Naive thymus-derived CD8-positive, alpha-beta T cell (primary cell): ENCODE measurements at regions not wholly inside any gene's neighbourhood (a gene's known extent, or its start where the extent isn't known, plus 50 kb on each side); places are given as distances from the start of the nearest gene placed in this dataset.

ENCODE experiments used
- ATAC-seq, 2 donors: fragments of 150-1000 bp; cut with Tn5 transposase in 1 of 2; sonication (Bioruptor Pico), chemical (Tn5 transposase) in 1 of 2; 1 replicate in 1 of 2; 2 replicates in 1 of 2; pipeline ENCODE4 v1.10.0; 2021; ENCODE audit warnings: mild to moderate bottlenecking in 2 of 2, moderate library complexity in 2 of 2
- POLR2A ChIA-PET: fragments of 350-600 bp; sonication (Branson Sonifier 250); formaldehyde crosslinking; loops from one replicate; lab custom pipeline; 2021; ENCODE audit warnings: antibody characterized with exemption; lab: Charles Lee
- DNase-seq, 10 donors: peaks; one replicate each; pipeline versions ENCODE4 v3.0.0 to v3.0.0-alpha.2; 2020 to 2022
- H3K27ac Mint-ChIP-seq, 10 donors: one replicate each; pipeline ENCODE4 v1.8.0; 2020 to 2022; ENCODE audit warnings: mild to moderate bottlenecking in 10 of 10, mixed read lengths in 10 of 10, moderate library complexity in 4 of 10, inconsistent platforms in 1 of 10
- H3K27me3 Mint-ChIP-seq, 5 donors: one replicate each; pipeline ENCODE4 v1.8.0; 2021 to 2022; ENCODE audit warnings: mixed read lengths in 5 of 5
- H3K36me3 Mint-ChIP-seq, 3 donors: one replicate each; pipeline ENCODE4 v1.8.0; 2020 to 2022; ENCODE audit warnings: mixed read lengths in 3 of 3, mild to moderate bottlenecking in 2 of 3, inconsistent platforms in 1 of 3
- H3K4me1 Mint-ChIP-seq, 4 donors: one replicate each; pipeline ENCODE4 v1.8.0; 2021 to 2022; ENCODE audit warnings: mixed read lengths in 4 of 4
- H3K4me3 Mint-ChIP-seq, 10 donors: one replicate each; pipeline ENCODE4 v1.8.0; 2020 to 2022; ENCODE audit warnings: mild to moderate bottlenecking in 10 of 10, mixed read lengths in 10 of 10, moderate library complexity in 6 of 10, inconsistent platforms in 1 of 10
- H3K9me3 Mint-ChIP-seq, 9 donors: one replicate each; pipeline ENCODE4 v1.8.0; 2020 to 2022; ENCODE audit warnings: mixed read lengths in 9 of 9, mild to moderate bottlenecking in 3 of 9, inconsistent platforms in 1 of 9, moderate library complexity in 1 of 9

- Mint-ChIP-seq H3K4me3 (no peak overlapping the region), H3K27me3 (peaks cover 0 to 2% (median 0%) of the 10 kb centered on the region in 5 donors), H3K4me1 (no peaks in the 10 kb centered on the region), H3K27ac (no peak overlapping the region), H3K36me3 (no peaks in the 10 kb centered on the region), H3K9me3 (peaks cover 0 to 11% (median 6%) of the 10 kb centered on the region in 9 donors)
- POLR2A ChIA-PET = no interaction called here
- ATAC-seq (no peak), DNase-seq (no peak)
Measured at GRCh38 chr1:79595931-79596330, 589.4 kb upstream of the ADGRL4 start.

DNA sequence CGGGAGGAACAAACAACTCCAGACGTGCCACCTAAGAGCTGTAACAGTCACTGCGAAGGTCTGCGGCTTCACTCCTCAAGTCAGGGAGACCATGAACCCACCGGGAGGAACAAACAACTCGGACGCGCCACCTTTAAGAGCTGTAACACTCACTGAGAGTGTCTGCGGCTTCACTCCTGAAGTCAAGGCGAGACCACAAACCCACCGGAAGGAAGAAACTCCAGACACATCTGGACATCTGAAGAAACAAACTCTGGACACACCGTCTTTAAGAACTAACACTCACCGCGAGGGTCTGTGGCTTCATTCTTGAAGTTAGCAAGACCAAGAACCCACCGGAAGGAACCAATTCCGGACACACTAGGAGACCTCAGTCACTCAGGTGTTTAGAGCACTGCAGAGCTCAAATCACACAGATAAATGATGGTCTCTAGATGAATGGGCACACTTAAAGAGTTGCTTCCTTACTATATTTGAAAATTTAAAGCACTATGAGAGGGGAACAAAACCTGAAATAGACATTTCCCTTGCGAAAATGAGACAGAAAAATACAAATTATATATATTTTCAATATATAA lies 587.7 kb upstream of the ADGRL4 start:
- H3K36me3 Mint-ChIP-seq = no peaks in the 10 kb centered on the region
- POLR2A ChIA-PET = no interaction called here
- peak in 1 of 10 donors; percentile 23 for DNase-seq
- H3K4me3 Mint-ChIP-seq = no peak overlapping the region
- H3K27ac Mint-ChIP-seq = no peak overlapping the region
- no peaks in the 10 kb centered on the region for H3K4me1 Mint-ChIP-seq
- peaks cover 0 to 2% (median 0%) of the 10 kb centered on the region in 5 donors for H3K27me3 Mint-ChIP-seq
- no peak for ATAC-seq
- H3K9me3 Mint-ChIP-seq = peaks cover 0 to 11% (median 5%) of the 10 kb centered on the region in 9 donors

- DNase-seq = no peak
- H3K9me3 Mint-ChIP-seq = peaks cover 0 to 11% (median 3%) of the 10 kb centered on the region in 9 donors
- ATAC-seq = no peak
Measured at GRCh38 chr1:79592707-79593106, 586.2 kb upstream of the ADGRL4 start.

DNA sequence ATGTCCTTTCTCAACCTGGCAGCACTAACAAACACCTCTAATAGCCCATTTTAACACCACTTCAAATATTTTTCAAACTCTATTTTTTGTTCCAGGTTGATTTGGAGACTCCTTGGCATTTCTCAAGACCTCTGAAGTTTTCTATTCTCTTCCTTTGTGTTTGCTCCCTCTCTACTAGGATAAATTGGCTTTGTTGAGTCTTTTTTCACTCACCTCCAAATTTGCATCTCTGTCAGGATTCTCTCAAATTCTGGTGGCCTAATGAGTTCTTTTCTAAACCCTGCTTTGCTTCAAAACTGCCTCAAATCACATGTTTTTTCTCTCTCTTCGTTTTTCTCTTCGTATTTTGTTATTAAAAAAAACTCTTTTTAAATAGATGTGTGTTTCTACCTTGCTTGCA lies 582.2 kb upstream of the ADGRL4 start:
- Mint-ChIP-seq H3K27ac (no peak overlapping the region), H3K36me3 (no peaks in the 10 kb centered on the region), H3K4me1 (no peaks in the 10 kb centered on the region), H3K4me3 (no peak overlapping the region), H3K9me3 (peaks cover 0 to 25% (median 0%) of the 10 kb centered on the region in 9 donors), H3K27me3 (no peaks in the 10 kb centered on the region)
- POLR2A ChIA-PET = no interaction called here
- ATAC-seq (no peak), DNase-seq (no peak)

More at GRCh38 chr1:79592707-79593106, 586.2 kb upstream of the ADGRL4 start:
- POLR2A ChIA-PET = no interaction called here
- Mint-ChIP-seq H3K27me3 (no peaks in the 10 kb centered on the region), H3K27ac (no peak overlapping the region), H3K36me3 (no peaks in the 10 kb centered on the region), H3K4me3 (no peak overlapping the region), H3K4me1 (no peaks in the 10 kb centered on the region)

GRCh38 chr1:79587229-79587628 lies 580.7 kb upstream of the ADGRL4 start:
- Mint-ChIP-seq H3K27me3 (no peaks in the 10 kb centered on the region), H3K4me1 (no peaks in the 10 kb centered on the region), H3K4me3 (no peak overlapping the region), H3K9me3 (peaks cover 0 to 21% (median 3%) of the 10 kb centered on the region in 9 donors), H3K36me3 (no peaks in the 10 kb centered on the region), H3K27ac (no peak overlapping the region)
- DNase-seq = no peak
- no peak for ATAC-seq
- POLR2A ChIA-PET = no interaction called here

- DNase-seq = peak in 1 of 10 donors; percentile 23
- Mint-ChIP-seq H3K27me3 (no peaks in the 10 kb centered on the region), H3K27ac (no peak overlapping the region), H3K9me3 (peaks cover 0 to 21% (median 4%) of the 10 kb centered on the region in 9 donors), H3K4me3 (no peak overlapping the region), H3K4me1 (no peaks in the 10 kb centered on the region), H3K36me3 (no peaks in the 10 kb centered on the region)
- ATAC-seq = no peak
- POLR2A ChIA-PET = no interaction called here
Measured at GRCh38 chr1:79585801-79586200, 579.3 kb upstream of the ADGRL4 start.

DNA sequence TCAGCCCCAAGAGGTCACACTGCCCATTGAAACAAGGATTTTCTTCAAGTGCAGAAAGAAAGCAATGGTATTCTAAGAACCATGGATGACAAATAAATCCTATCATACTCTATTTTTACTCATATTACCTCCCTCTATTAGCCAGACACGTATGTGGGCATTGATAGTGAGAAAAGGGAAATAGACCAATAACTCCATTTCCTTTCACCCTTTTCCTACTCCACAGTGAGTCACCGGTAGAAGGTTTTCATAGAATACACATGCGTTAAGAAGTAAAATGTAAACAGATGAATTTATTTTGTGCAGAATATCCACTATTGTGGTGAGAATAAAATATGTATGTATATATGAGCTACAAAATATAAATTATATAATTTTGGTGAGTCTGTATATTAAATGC lies 568.9 kb upstream of the ADGRL4 start:
- no peaks in the 10 kb centered on the region for H3K36me3 Mint-ChIP-seq
- H3K4me1 Mint-ChIP-seq = no peaks in the 10 kb centered on the region
- DNase-seq (no peak), ATAC-seq (no peak)
- H3K27ac Mint-ChIP-seq = no peak overlapping the region
- POLR2A ChIA-PET = no interaction called here
- no peaks in the 10 kb centered on the region for H3K27me3 Mint-ChIP-seq
- H3K9me3 Mint-ChIP-seq = peaks cover 0 to 18% (median 3%) of the 10 kb centered on the region in 9 donors
- no peak overlapping the region for H3K4me3 Mint-ChIP-seq

- H3K4me3 Mint-ChIP-seq = no peak overlapping the region
- no peaks in the 10 kb centered on the region for H3K36me3 Mint-ChIP-seq
- POLR2A ChIA-PET = no interaction called here
- no peak overlapping the region for H3K27ac Mint-ChIP-seq
- no peaks in the 10 kb centered on the region for H3K4me1 Mint-ChIP-seq
- H3K27me3 Mint-ChIP-seq = no peaks in the 10 kb centered on the region
- DNase-seq = no peak
- peaks cover 0 to 15% (median 8%) of the 10 kb centered on the region in 9 donors for H3K9me3 Mint-ChIP-seq
- no peak for ATAC-seq
Measured at GRCh38 chr1:79568411-79568810, 561.9 kb upstream of the ADGRL4 start.

- POLR2A ChIA-PET = no interaction called here
- peaks cover 4 to 23% (median 17%) of the 10 kb centered on the region in 9 donors for H3K9me3 Mint-ChIP-seq
- ATAC-seq = no peak
Measured at GRCh38 chr1:79561521-79561978, 555.0 kb upstream of the ADGRL4 start.

GRCh38 chr1:79556189-79556588 lies 549.7 kb upstream of the ADGRL4 start:
- Mint-ChIP-seq H3K36me3 (peaks cover 0 to 4% (median 0%) of the 10 kb centered on the region in 3 donors), H3K4me3 (no peak overlapping the region), H3K27ac (no peak overlapping the region), H3K9me3 (peaks cover 2 to 13% (median 10%) of the 10 kb centered on the region in 9 donors), H3K27me3 (no peaks in the 10 kb centered on the region), H3K4me1 (no peaks in the 10 kb centered on the region)
- ATAC-seq (no peak), DNase-seq (no peak)
- POLR2A ChIA-PET = no interaction called here

More at GRCh38 chr1:79561521-79561978, 555.0 kb upstream of the ADGRL4 start:
- Mint-ChIP-seq H3K4me3 (no peak overlapping the region), H3K4me1 (no peaks in the 10 kb centered on the region), H3K36me3 (peaks cover 0 to 7% (median 0%) of the 10 kb centered on the region in 3 donors), H3K27me3 (no peaks in the 10 kb centered on the region), H3K27ac (no peak overlapping the region)
- DNase-seq = no peak

DNA sequence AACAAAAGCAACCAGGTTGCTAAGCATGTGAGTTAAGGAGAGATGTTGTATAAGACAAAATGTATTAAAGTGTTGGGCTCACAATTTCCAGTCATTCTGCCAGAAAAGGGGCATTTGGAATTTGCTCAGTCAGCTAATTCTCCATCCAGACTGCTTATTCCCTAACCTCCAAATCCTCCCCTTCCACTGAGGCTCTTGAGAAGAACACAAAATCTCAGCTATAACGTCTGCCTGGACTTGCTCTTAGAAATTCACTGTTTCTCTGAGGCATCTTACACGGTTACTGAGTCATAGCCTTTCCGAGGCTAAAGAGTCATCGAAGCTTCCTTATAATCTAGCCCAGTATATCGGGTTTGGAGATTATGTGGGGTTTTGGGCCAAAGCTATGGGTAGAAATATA lies 548.2 kb upstream of the ADGRL4 start:
- Mint-ChIP-seq H3K4me3 (no peak overlapping the region), H3K4me1 (no peaks in the 10 kb centered on the region), H3K36me3 (peaks cover 0 to 4% (median 0%) of the 10 kb centered on the region in 3 donors), H3K27ac (no peak overlapping the region), H3K27me3 (no peaks in the 10 kb centered on the region), H3K9me3 (peaks cover 0 to 11% (median 4%) of the 10 kb centered on the region in 9 donors)
- DNase-seq = no peak
- ATAC-seq = no peak
- POLR2A ChIA-PET = no interaction called here

DNA sequence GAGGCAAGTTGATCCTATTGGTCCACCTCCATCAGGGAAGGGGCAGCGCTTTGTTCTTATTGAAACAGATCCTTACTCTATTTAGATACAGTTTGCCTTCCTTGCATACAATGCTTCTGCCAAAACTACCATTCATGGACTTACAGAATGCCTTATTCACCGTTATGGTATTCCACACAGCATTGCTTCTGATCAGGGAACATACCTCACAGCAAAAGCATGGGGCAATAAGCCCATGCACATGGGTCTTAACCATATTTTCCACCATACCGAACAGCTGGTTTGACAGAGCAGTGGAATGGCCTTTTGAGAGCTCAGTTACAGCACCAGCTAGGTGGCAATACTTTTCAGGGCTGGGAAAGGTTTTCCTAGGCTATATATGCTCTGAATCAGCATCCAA lies 544.8 kb upstream of the ADGRL4 start:
- H3K27me3 Mint-ChIP-seq = no peaks in the 10 kb centered on the region
- DNase-seq (no peak), ATAC-seq (no peak)
- H3K4me3 Mint-ChIP-seq = no peak overlapping the region
- POLR2A ChIA-PET = no interaction called here
- H3K36me3 Mint-ChIP-seq = no peaks in the 10 kb centered on the region
- H3K27ac Mint-ChIP-seq = no peak overlapping the region
- H3K4me1 Mint-ChIP-seq = no peaks in the 10 kb centered on the region
- peaks cover 0 to 7% (median 0%) of the 10 kb centered on the region in 9 donors for H3K9me3 Mint-ChIP-seq

GRCh38 chr1:79550402-79550801 lies 543.9 kb upstream of the ADGRL4 start:
- POLR2A ChIA-PET = no interaction called here
- H3K4me3 Mint-ChIP-seq = no peak overlapping the region
- no peaks in the 10 kb centered on the region for H3K36me3 Mint-ChIP-seq
- no peaks in the 10 kb centered on the region for H3K4me1 Mint-ChIP-seq
- DNase-seq (no peak), ATAC-seq (no peak)
- H3K27me3 Mint-ChIP-seq = no peaks in the 10 kb centered on the region
- peaks cover 0 to 7% (median 0%) of the 10 kb centered on the region in 9 donors for H3K9me3 Mint-ChIP-seq
- H3K27ac Mint-ChIP-seq = peak overlapping the region in 1 of 10 donors; percentile 19

GRCh38 chr1:79549201-79549600 lies 542.7 kb upstream of the ADGRL4 start:
- Mint-ChIP-seq H3K9me3 (peaks cover 0 to 7% (median 0%) of the 10 kb centered on the region in 9 donors), H3K36me3 (no peaks in the 10 kb centered on the region), H3K4me1 (no peaks in the 10 kb centered on the region), H3K4me3 (no peak overlapping the region), H3K27me3 (no peaks in the 10 kb centered on the region), H3K27ac (no peak overlapping the region)
- ATAC-seq = no peak
- no peak for DNase-seq
- POLR2A ChIA-PET = no interaction called here
